GM19455 (cell line): ENCODE measurements at regions not wholly inside any gene's neighbourhood (a gene's known extent, or its start where the extent isn't known, plus 50 kb on each side); places are given as distances from the start of the nearest gene placed in this dataset.

Experiments used
- ATAC-seq: cut with Tn5 transposase; IDR thresholded peaks from one replicate; pipeline ENCODE4 v1.9.1; 2021; ENCODE audit not compliant: unreplicated experiment

- ATAC-seq, result no peak
Measured at GRCh38 chr18:66676699-66677098, 72.8 kb upstream of the CDH19 start.

GRCh38 chr18:66674286-66674685, 70.4 kb upstream of the CDH19 start:
- no peak for ATAC-seq

GRCh38 chr18:66668706-66669105, 64.8 kb upstream of the CDH19 start:
- no peak for ATAC-seq

GRCh38 chr18:66662632-66663031, 58.7 kb upstream of the CDH19 start:
- ATAC-seq, result no peak

GRCh38 chr18:66655407-66655806, 51.5 kb upstream of the CDH19 start:
- no peak for ATAC-seq
